Prostate gland (tissue), 2 donors: ENCODE measurements at regions not wholly inside any gene's neighbourhood (a gene's known extent, or its start where the extent isn't known, plus 50 kb on each side); places are given as distances from the start of the nearest gene placed in this dataset.

Source experiments
- CTCF ChIP-seq, 4 experiments: fragments of 200-600 bp in 2 of 4; fragments of 450-650 bp in 2 of 4; sonication (generic) in 2 of 4; IDR thresholded peaks; 1 replicate in 3 of 4; 2 replicates in 1 of 4; pipeline ENCODE4 v1.5.1; 2016 to 2019; ENCODE audit warnings: antibody characterized with exemption in 4 of 4, mild to moderate bottlenecking in 2 of 4, moderate library complexity in 2 of 4
- POLR2A ChIP-seq: fragments of 450-650 bp; IDR thresholded peaks from one replicate; pipeline ENCODE4 v1.6.1; 2016; ENCODE audit warnings: antibody characterized with exemption, mild to moderate bottlenecking

GRCh38 chr14:56027421-56027820 is 90.8 kb upstream of the PELI2 start:
- TF ChIP-seq CTCF (IDR thresholded peaks at IDR 0.05): no peak
- no peak for TF ChIP-seq POLR2A
